Medulla oblongata (tissue), 1 donor: ENCODE measurements at regions not wholly inside any gene's neighbourhood (a gene's known extent, or its start where the extent isn't known, plus 50 kb on each side); places are given as distances from the start of the nearest gene placed in this dataset.
A peak's percentile ranks its signal among the peaks of the same experiment; 100 is the strongest.

Source experiments
- DNase-seq: peaks from one replicate; pipeline ENCODE4 v3.0.0-alpha.2; 2015; ENCODE audit errors: extremely low spot score

GRCh38 chr11:8799273-8799672, 111.7 kb upstream of the AKIP1 start:
- DNase-seq, result no peak

- no peak for DNase-seq
Observed at GRCh38 chr11:8800520-8801110, 110.4 kb upstream of the AKIP1 start.

GRCh38 chr11:8801121-8801520, 109.9 kb upstream of the AKIP1 start:
- no peak for DNase-seq

- DNase-seq, result no peak
Observed at GRCh38 chr11:8802251-8802650, 108.7 kb upstream of the AKIP1 start.

GRCh38 chr11:8803973-8804372, 107.0 kb upstream of the AKIP1 start:
- DNase-seq, result no peak

GRCh38 chr11:8805296-8805695, 105.7 kb upstream of the AKIP1 start:
- DNase-seq, result no peak

GRCh38 chr11:8806974-8807373, 104.0 kb upstream of the AKIP1 start:
- peak; percentile 57 for DNase-seq

GRCh38 chr11:8807544-8808225, 103.3 kb upstream of the AKIP1 start:
- DNase-seq, result no peak

GRCh38 chr11:8808226-8808585, 102.8 kb upstream of the AKIP1 start:
- DNase-seq, result no peak

GRCh38 chr11:8809241-8809938, 101.6 kb upstream of the AKIP1 start:
- DNase-seq, result peak; percentile 31

GRCh38 chr11:8809939-8810539, 101.0 kb upstream of the AKIP1 start:
- peak; percentile 26 for DNase-seq

- peak; percentile 91 for DNase-seq
Observed at GRCh38 chr11:8810540-8811301, 100.3 kb upstream of the AKIP1 start.

- DNase-seq, result no peak
Observed at GRCh38 chr11:8811571-8811970, 99.4 kb upstream of the AKIP1 start.

GRCh38 chr11:8812438-8812837, 98.6 kb upstream of the AKIP1 start:
- peak; percentile 64 for DNase-seq

- peak; percentile 84 for DNase-seq
Observed at GRCh38 chr11:8813658-8814057, 97.3 kb upstream of the AKIP1 start.

GRCh38 chr11:8814209-8814922, 96.6 kb upstream of the AKIP1 start:
- DNase-seq, result no peak

- DNase-seq, result no peak
Observed at GRCh38 chr11:8814923-8815240, 96.1 kb upstream of the AKIP1 start.

GRCh38 chr11:8818421-8818820, 92.6 kb upstream of the AKIP1 start:
- DNase-seq, result no peak

GRCh38 chr11:8820401-8820800, 90.6 kb upstream of the AKIP1 start:
- DNase-seq, result no peak

- no peak for DNase-seq
Observed at GRCh38 chr11:8822469-8822868, 88.5 kb upstream of the AKIP1 start.

- DNase-seq, result no peak
Observed at GRCh38 chr11:8823174-8823742, 87.7 kb upstream of the AKIP1 start.
